A549 (cell line): ENCODE measurements at regions not wholly inside any gene's neighbourhood (a gene's known extent, or its start where the extent isn't known, plus 50 kb on each side); places are given as distances from the start of the nearest gene placed in this dataset.
A peak's percentile ranks its signal among the peaks of the same experiment; 100 is the strongest.

Source experiments
- ATAC-seq, 2 experiments: fragments of 200-7000 bp in 1 of 2; fragments of >200 bp in 1 of 2; cut with Nextera tagmentation in 1 of 2; cut with Tn5 transposase in 1 of 2; 3 replicates each; pipeline versions ENCODE4 v1.8.0 to v1.9.1; 2018 to 2020; ENCODE audit warnings: mild to moderate bottlenecking in 1 of 2, moderate library complexity in 1 of 2
- CTCF ChIA-PET: fragments of 300-600 bp; sonication (Branson Sonifier 250); formaldehyde crosslinking; extraction: SDS; loops from one replicate; lab custom pipeline; 2021; ENCODE audit warnings: antibody characterized with exemption, inconsistent platforms; lab: Yijun Ruan, JAX
- POLR2A ChIA-PET: fragments of 350-600 bp; formaldehyde crosslinking; extraction: SDS; loops from one replicate; lab custom pipeline; 2021; ENCODE audit warnings: antibody characterized with exemption, inconsistent platforms; lab: Yijun Ruan, JAX
- DNase-seq, 2 experiments: peaks; one replicate each; pipeline versions ENCODE4 v3.0.0 to v3.0.0-alpha.2; 2011 to 2016; ENCODE audit warnings: low read depth in 1 of 2, low spot score in 1 of 2
- FAIRE-seq: peaks from 2 replicates; lab custom pipeline; 2011; peaks lifted over from hg19 to GRCh38; lab: Jason Lieb, UNC
- H3K27ac ChIP-seq, 2 experiments: fragments of >200 bp; sonication (Bioruptor Twin); formaldehyde crosslinking; 3 replicates each; pipeline ENCODE4 v1.5.1; 2016 to 2017
- H3K4me1 ChIP-seq: fragments of >200 bp; sonication (Bioruptor Twin); formaldehyde crosslinking; 3 replicates; pipeline ENCODE4 v1.6.1; 2016
- H3K4me2 ChIP-seq: fragments of >200 bp; sonication (Bioruptor Twin); formaldehyde crosslinking; 3 replicates; pipeline ENCODE4 v1.6.1; 2016
- H3K4me3 ChIP-seq: fragments of >200 bp; sonication (Bioruptor Twin); formaldehyde crosslinking; 3 replicates; pipeline ENCODE4 v1.5.1; 2016
- H3K9me3 ChIP-seq: fragments of >200 bp; sonication (Bioruptor Twin); formaldehyde crosslinking; 3 replicates; pipeline ENCODE4 v1.6.1; 2016
- BHLHE40 ChIP-seq: IDR thresholded peaks from 2 replicates; pipeline ENCODE4 v1.6.1; 2012; ENCODE audit warnings: low read depth, low read length, inconsistent platforms
- CBX8 ChIP-seq: fragments of 200-600 bp; sonication (generic); IDR thresholded peaks from 2 replicates; pipeline ENCODE4 v1.6.1; 2016
- CHD4 ChIP-seq: fragments of 200-600 bp; sonication (generic); IDR thresholded peaks from 2 replicates; pipeline ENCODE4 v1.6.1; 2016; ENCODE audit warnings: antibody characterized with exemption, mild to moderate bottlenecking, borderline replicate concordance
- EHMT2 ChIP-seq: fragments of 200-600 bp; sonication (generic); IDR thresholded peaks from 2 replicates; pipeline ENCODE4 v1.6.1; 2016; ENCODE audit warnings: antibody characterized with exemption, low read depth, mild to moderate bottlenecking, moderate library complexity
- FOSL2 ChIP-seq, 2 experiments: fragments of 450-650 bp in 1 of 2; fragments of >200 bp in 1 of 2; sonication (Bioruptor Twin) in 1 of 2; formaldehyde crosslinking; IDR thresholded peaks; 2 replicates each; pipeline versions ENCODE4 v1.5.0 to v1.6.1; 2016 to 2020; ENCODE audit warnings: mild to moderate bottlenecking in 1 of 2, moderate library complexity in 1 of 2
- FOXS1 ChIP-seq: fragments of 250-450 bp; sonication (Bioruptor Pico); IDR thresholded peaks from 2 replicates; pipeline ENCODE4 v1.5.0; 2020; ENCODE audit warnings: mild to moderate bottlenecking, moderate library complexity
- GATA3 ChIP-seq: IDR thresholded peaks from 2 replicates; pipeline ENCODE4 v1.6.1; 2012; ENCODE audit warnings: borderline replicate concordance
- HOXB13 ChIP-seq: fragments of 250-450 bp; sonication (Bioruptor Pico); IDR thresholded peaks from 2 replicates; pipeline ENCODE4 v1.5.0; 2020; ENCODE audit warnings: low read depth, mild to moderate bottlenecking, moderate library complexity
- HOXB5 ChIP-seq: fragments of 250-450 bp; sonication (Bioruptor Pico); IDR thresholded peaks from 2 replicates; pipeline ENCODE4 v1.5.0; 2020; ENCODE audit warnings: mild to moderate bottlenecking, moderate library complexity
- KDM1A ChIP-seq: fragments of 200-600 bp; sonication (generic); IDR thresholded peaks from 2 replicates; pipeline ENCODE4 v1.6.1; 2016; ENCODE audit warnings: low read depth, mild to moderate bottlenecking
- MAZ ChIP-seq: fragments of 150-350 bp; IDR thresholded peaks from 2 replicates; pipeline ENCODE4 v1.6.1; 2014; ENCODE audit warnings: antibody characterized with exemption, low read depth, low read length, borderline replicate concordance
- NFE2L2 ChIP-seq: fragments of 150-350 bp; conservative IDR thresholded peaks from 2 replicates; pipeline ENCODE4 v1.6.1; 2014; ENCODE audit warnings: low read length
- NPAS2 ChIP-seq: fragments of 250-450 bp; sonication (Bioruptor Pico); IDR thresholded peaks from 2 replicates; pipeline ENCODE4 v1.8.0; 2022; ENCODE audit warnings: mild to moderate bottlenecking, moderate library complexity, borderline replicate concordance
- RAD21 ChIP-seq, 2 experiments: fragments of >200 bp in 1 of 2; sonication (Bioruptor Twin) in 1 of 2; formaldehyde crosslinking in 1 of 2; IDR thresholded peaks in 1 of 2; conservative IDR thresholded peaks in 1 of 2; 2 replicates in 1 of 2; 3 replicates in 1 of 2; pipeline ENCODE4 v1.6.1; 2012 to 2018; ENCODE audit warnings: inconsistent platforms in 1 of 2
- RNF2 ChIP-seq: fragments of 200-600 bp; sonication (generic); IDR thresholded peaks from 2 replicates; pipeline ENCODE4 v1.6.1; 2016; ENCODE audit warnings: low read depth, mild to moderate bottlenecking, antibody characterized with exemption, moderate library complexity, borderline replicate concordance
- SMC3 ChIP-seq: fragments of >200 bp; sonication (Bioruptor Twin); formaldehyde crosslinking; IDR thresholded peaks from 3 replicates; pipeline ENCODE4 v1.6.1; 2018; ENCODE audit warnings: inconsistent platforms
- TFCP2L1 ChIP-seq: fragments of 250-450 bp; sonication (Bioruptor Pico); IDR thresholded peaks from 2 replicates; pipeline ENCODE4 v1.5.0; 2021; ENCODE audit warnings: mild to moderate bottlenecking
- ZFP36 ChIP-seq: fragments of 450-650 bp; IDR thresholded peaks from 2 replicates; pipeline ENCODE4 v1.6.1; 2014; ENCODE audit warnings: borderline replicate concordance; ENCODE audit not compliant: partially characterized antibody
- ZNF302 ChIP-seq: fragments of 250-450 bp; sonication (Bioruptor Pico); IDR thresholded peaks from 2 replicates; pipeline ENCODE4 v1.9.0; 2021; ENCODE audit warnings: inconsistent platforms, mild to moderate bottlenecking, moderate library complexity
- WGBS: methylation state at CpG from one replicate; pipeline ENCODE4 v1.1.6; 2017; ENCODE audit errors: missing lambda C conversion rate; 5-methylcytosine and 5-hydroxymethylcytosine counted together
- TF ChIP-seq, protein P1 (sequence below): fragments of 200-600 bp; sonication (generic); IDR thresholded peaks from 2 replicates; pipeline ENCODE4 v1.6.1; 2016; ENCODE audit warnings: antibody characterized with exemption, mild to moderate bottlenecking, moderate library complexity
- TF ChIP-seq, protein P2 (sequence below): fragments of 450-650 bp; IDR thresholded peaks from 2 replicates; pipeline ENCODE4 v1.6.1; 2014; ENCODE audit warnings: antibody characterized with exemption
- TF ChIP-seq, protein P3 (sequence below): fragments of 250-450 bp; sonication (Bioruptor Pico); IDR thresholded peaks from 2 replicates; pipeline ENCODE4 v1.5.0; 2020; ENCODE audit warnings: low read depth, mild to moderate bottlenecking, moderate library complexity

DNA sequence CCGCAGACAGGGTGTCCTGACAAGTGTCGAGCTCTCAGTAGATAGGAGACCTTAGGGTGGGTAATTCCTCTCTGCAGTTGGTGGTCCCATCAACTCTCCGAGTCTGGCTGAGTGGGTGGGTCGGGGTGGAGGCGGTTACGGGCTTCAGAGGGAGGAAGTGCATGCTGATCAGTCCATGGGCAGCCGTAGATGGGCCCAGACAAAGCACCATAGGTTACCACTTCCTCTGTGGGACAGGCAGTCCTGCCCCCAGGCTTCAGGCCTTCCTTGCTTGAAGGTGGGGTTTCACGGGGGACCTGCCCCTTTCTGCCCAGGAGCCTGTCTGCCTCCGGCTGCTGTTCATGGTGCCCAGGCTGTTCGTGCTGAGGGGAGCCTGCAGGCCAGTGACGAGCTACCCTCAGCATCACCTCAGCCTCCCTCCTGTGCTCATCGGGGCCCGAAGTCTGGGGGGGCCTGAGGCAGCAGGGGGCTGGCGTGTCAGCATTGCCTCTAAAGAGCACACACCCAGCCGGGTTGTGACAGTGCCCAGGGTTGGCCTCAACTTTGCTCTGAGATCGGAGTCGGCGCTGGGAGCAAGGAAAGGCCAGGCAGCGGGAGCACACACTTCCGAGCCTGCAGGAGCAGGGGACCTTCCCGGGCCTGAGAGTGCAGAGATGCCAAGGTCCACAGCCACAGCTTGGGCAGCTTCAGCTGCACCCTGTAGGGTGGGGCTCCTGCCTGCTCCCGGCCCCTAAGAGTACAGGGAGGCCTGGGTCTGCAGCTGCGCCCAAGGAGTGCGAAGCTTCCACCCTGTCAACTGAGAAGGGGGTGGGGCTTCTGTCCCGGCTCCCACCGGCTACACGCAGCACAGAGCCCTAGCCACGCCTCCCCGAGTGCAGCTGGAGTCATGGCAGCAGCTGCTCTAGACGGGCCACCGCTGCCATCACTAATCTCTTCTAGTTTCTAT is 225.4 kb upstream of the NRIP1 start:
- Histone ChIP-seq H3K4me1 (peaks cover 34% of the 10 kb centered on the region), H3K27ac (peak overlapping the region in 1 of 2 experiments; percentile 45; a peak in 1 of 6 replicates), H3K9me3 (no peaks in the 10 kb centered on the region), H3K4me3 (no peak overlapping the region), H3K4me2 (no peak overlapping the region)
- 89% methylated on average over 13 of the region's 31 CpGs for WGBS
- no peak for DNase-seq
- no peak for FAIRE-seq
- ATAC-seq: no peak
- POLR2A ChIA-PET: no interaction called here
- CTCF ChIA-PET: interaction anchor here (0.9 kb wide), 1 partner anchor 65 kb away, joined by 3 read pairs; no protein-coding TSS in a partner anchor
- TF ChIP-seq BHLHE40: no peak
- TF ChIP-seq NFE2L2: no peak

DNA sequence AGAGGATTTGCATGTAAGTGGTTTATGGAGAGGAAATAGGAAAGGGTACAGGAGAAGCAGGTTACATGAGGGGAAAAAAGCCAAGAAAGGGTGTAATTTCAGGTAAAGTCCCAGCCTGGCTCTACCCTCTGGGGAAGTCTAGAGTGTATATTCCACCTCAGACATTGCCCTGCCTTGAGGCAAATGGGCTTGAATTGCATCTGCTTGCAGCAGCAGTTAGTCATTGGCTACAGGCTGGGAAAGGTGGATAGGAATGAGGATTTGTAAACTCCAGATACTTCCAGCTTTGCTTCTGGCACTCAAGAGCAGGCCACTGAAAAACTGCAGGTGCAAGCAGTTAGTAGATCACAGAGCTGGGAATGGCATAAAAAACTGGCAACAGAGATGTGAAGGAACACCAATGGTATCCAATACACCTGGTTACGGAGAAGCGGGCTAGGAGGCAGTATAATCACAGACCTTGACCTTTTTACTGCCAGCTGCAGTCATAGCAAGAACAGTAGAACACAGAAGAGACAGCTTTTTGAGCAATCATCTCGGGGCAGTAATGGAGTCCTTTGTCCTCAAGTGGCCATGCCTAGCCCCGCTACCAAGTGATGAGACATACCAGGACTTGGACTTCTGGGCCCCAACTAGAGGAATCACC is 226.9 kb upstream of the NRIP1 start:
- Histone ChIP-seq H3K4me2 (0 out of 3 replicates have a peak overlapping the region, but pooled peaks have one; percentile 18), H3K4me1 (peaks cover 34% of the 10 kb centered on the region), H3K27ac (peak overlapping the region; percentile 41 to 51; a peak in 5 of 6 replicates), H3K4me3 (no peak overlapping the region), H3K9me3 (no peaks in the 10 kb centered on the region)
- DNase-seq (no peak), ATAC-seq (no peak), FAIRE-seq (no peak)
- 94% methylated on average over 4 of the region's 4 CpGs for WGBS
- CTCF ChIA-PET: no interaction called here
- TF ChIP-seq CBX8 (no peak), SMC3 (no peak)
- POLR2A ChIA-PET: no interaction called here

DNA sequence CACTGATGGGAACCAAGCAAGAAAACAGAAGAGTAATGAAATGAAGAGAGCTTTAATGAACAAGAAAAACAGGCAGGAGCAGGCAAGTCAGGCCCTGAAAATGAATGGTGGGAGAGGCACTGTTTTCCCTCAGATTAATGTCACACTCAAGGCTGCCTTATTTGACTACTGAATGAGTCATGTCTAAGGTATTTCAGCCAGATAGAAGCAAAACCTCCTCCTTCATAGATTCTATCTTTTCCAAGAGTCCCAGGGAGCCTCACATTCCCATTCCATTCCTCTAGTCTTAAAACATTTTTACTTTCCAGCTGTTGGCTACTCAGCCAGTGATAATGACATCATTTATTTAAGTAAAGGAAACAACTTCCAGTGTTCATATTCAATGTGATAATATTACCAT is 228.4 kb upstream of the NRIP1 start:
- ChIA-PET POLR2A (interaction anchor here (1.1 to 1.2 kb wide), 2 partner anchors 69 to 228 kb away, joined by 3 read pairs; partner anchors contain the start of gene NRIP1), CTCF (no interaction called here)
- no peak for FAIRE-seq
- Histone ChIP-seq H3K4me2 (peak overlapping the region; percentile 42), H3K4me1 (peaks cover 34% of the 10 kb centered on the region), H3K4me3 (no peak overlapping the region), H3K9me3 (no peaks in the 10 kb centered on the region), H3K27ac (peak overlapping the region; percentile 42 to 74; a peak in 5 of 6 replicates)
- ATAC-seq: peak; percentile 64 to 93; a peak in 4 of 6 replicates
- peak; percentile 13 to 78 for DNase-seq
- TF ChIP-seq FOSL2 (IDR thresholded peaks at IDR 0.05) (peak; percentile 47; the same call in 1 of the 2 replicates), FOSL2 (CRISPR knock-in tag; IDR thresholded peaks at IDR 0.05) (peak; percentile 83), TFCP2L1 (CRISPR knock-in tag) (no peak), ZFP36 (no peak), RAD21 (conservative IDR thresholded peaks at IDR 0.05 in 1 of 2, IDR thresholded peaks at IDR 0.05 in 1 of 2) (0 out of 5 replicates have a peak, but pooled peaks of 1 of the 2 experiments have one; percentile 13), GATA3 (peak; percentile 73; the same call in 1 of the 2 replicates), RNF2 (no peak)
- TF ChIP-seq, protein P1, sequence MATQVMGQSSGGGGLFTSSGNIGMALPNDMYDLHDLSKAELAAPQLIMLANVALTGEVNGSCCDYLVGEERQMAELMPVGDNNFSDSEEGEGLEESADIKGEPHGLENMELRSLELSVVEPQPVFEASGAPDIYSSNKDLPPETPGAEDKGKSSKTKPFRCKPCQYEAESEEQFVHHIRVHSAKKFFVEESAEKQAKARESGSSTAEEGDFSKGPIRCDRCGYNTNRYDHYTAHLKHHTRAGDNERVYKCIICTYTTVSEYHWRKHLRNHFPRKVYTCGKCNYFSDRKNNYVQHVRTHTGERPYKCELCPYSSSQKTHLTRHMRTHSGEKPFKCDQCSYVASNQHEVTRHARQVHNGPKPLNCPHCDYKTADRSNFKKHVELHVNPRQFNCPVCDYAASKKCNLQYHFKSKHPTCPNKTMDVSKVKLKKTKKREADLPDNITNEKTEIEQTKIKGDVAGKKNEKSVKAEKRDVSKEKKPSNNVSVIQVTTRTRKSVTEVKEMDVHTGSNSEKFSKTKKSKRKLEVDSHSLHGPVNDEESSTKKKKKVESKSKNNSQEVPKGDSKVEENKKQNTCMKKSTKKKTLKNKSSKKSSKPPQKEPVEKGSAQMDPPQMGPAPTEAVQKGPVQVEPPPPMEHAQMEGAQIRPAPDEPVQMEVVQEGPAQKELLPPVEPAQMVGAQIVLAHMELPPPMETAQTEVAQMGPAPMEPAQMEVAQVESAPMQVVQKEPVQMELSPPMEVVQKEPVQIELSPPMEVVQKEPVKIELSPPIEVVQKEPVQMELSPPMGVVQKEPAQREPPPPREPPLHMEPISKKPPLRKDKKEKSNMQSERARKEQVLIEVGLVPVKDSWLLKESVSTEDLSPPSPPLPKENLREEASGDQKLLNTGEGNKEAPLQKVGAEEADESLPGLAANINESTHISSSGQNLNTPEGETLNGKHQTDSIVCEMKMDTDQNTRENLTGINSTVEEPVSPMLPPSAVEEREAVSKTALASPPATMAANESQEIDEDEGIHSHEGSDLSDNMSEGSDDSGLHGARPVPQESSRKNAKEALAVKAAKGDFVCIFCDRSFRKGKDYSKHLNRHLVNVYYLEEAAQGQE: no peak

DNA sequence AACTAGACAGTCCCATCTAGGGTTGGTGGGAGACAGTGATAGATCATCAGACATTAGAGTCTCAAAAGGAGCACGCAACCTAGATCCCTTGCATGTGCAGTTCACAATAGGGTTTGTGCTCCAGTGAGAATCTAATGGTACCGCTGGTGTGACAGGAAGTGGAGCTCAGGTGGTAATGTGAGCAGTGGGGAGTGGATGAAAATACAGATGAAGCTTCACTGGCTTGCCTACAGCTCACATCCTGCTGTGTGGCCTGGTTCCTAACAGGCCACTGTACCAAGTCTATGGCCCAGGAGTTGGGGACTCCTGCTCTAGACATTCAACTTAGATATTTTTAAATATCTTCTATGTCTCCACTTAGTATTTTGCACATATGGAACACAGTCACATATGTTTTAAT is 231.1 kb upstream of the NRIP1 start:
- H3K9me3 ChIP-seq: 0 out of 3 replicates have a peak, but pooled peaks cover 2% of the 10 kb centered on the region
- no peak for DNase-seq
- ChIA-PET CTCF (no interaction called here), POLR2A (no interaction called here)
- 95% methylated on average over 2 of the region's 2 CpGs for WGBS
- H3K4me2 ChIP-seq: no peak overlapping the region
- TF ChIP-seq, protein P2, sequence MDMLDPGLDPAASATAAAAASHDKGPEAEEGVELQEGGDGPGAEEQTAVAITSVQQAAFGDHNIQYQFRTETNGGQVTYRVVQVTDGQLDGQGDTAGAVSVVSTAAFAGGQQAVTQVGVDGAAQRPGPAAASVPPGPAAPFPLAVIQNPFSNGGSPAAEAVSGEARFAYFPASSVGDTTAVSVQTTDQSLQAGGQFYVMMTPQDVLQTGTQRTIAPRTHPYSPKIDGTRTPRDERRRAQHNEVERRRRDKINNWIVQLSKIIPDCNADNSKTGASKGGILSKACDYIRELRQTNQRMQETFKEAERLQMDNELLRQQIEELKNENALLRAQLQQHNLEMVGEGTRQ: no peak
- TF ChIP-seq FOXS1: no peak
- no peak for TF ChIP-seq HOXB5 (CRISPR knock-in tag)
- TF ChIP-seq KDM1A: no peak
- TF ChIP-seq MAZ: no peak
- no peak for TF ChIP-seq HOXB13 (CRISPR knock-in tag)
- TF ChIP-seq, protein P3, sequence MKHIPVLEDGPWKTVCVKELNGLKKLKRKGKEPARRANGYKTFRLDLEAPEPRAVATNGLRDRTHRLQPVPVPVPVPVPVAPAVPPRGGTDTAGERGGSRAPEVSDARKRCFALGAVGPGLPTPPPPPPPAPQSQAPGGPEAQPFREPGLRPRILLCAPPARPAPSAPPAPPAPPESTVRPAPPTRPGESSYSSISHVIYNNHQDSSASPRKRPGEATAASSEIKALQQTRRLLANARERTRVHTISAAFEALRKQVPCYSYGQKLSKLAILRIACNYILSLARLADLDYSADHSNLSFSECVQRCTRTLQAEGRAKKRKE (CRISPR knock-in tag): no peak
- TF ChIP-seq ZNF302 (CRISPR knock-in tag): no peak
- TF ChIP-seq NPAS2 (CRISPR knock-in tag): no peak
- TF ChIP-seq RNF2: no peak
- no peak for TF ChIP-seq CHD4
- TF ChIP-seq BHLHE40: no peak
- TF ChIP-seq EHMT2: no peak
- no peak for ATAC-seq
- H3K4me3 ChIP-seq: no peak overlapping the region
- 0 out of 6 replicates have a peak overlapping the region, but pooled peaks of 1 of the 2 experiments have one; percentile 28 for H3K27ac ChIP-seq
- no peak for FAIRE-seq
- H3K4me1 ChIP-seq: peaks cover 34% of the 10 kb centered on the region
